ENCODE measurements at regions not wholly inside any gene's neighbourhood (a gene's known extent, or its start where the extent isn't known, plus 50 kb on each side); places are given as distances from the start of the nearest gene placed in this dataset.

DNA sequence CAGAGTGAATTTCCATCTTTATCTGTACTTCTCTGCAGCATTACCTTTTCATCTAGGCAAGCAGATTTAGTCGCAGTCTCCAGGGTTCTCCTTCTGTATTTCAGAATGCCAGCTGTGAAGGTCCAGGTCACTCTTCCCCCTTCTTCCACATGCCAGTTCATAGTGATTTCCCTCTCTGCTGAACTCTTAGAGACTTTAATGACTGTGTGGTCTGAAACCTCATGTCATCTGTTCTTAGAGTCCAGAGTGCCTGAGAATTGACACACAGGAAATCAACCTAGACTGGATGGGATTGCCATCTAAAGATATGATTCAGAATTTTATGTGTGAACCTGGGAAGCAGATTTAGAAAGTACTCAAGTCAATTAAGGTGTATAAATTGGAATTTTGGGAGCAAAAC, 248.1 kb downstream of the TPBG start:
- no peak overlapping the region for H3K4me3 ChIP-seq
- ATAC-seq (no peak), DNase-seq (no peak)
- no peaks in the 10 kb centered on the region for H3K27me3 ChIP-seq
- H3K27ac ChIP-seq: no peak overlapping the region
- H3K9me3 ChIP-seq: no peaks in the 10 kb centered on the region
- WGBS, 2 donors: 76 to 89% methylated on average over 1 of the region's 1 CpG
- no peaks in the 10 kb centered on the region for H3K4me1 ChIP-seq
- no peaks in the 10 kb centered on the region for H3K36me3 ChIP-seq
- intact Hi-C loops (cut with DNase I): no loop called here
- TF ChIP-seq, protein P1, sequence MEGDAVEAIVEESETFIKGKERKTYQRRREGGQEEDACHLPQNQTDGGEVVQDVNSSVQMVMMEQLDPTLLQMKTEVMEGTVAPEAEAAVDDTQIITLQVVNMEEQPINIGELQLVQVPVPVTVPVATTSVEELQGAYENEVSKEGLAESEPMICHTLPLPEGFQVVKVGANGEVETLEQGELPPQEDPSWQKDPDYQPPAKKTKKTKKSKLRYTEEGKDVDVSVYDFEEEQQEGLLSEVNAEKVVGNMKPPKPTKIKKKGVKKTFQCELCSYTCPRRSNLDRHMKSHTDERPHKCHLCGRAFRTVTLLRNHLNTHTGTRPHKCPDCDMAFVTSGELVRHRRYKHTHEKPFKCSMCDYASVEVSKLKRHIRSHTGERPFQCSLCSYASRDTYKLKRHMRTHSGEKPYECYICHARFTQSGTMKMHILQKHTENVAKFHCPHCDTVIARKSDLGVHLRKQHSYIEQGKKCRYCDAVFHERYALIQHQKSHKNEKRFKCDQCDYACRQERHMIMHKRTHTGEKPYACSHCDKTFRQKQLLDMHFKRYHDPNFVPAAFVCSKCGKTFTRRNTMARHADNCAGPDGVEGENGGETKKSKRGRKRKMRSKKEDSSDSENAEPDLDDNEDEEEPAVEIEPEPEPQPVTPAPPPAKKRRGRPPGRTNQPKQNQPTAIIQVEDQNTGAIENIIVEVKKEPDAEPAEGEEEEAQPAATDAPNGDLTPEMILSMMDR (IDR thresholded peaks at IDR 0.05): no peak

DNA sequence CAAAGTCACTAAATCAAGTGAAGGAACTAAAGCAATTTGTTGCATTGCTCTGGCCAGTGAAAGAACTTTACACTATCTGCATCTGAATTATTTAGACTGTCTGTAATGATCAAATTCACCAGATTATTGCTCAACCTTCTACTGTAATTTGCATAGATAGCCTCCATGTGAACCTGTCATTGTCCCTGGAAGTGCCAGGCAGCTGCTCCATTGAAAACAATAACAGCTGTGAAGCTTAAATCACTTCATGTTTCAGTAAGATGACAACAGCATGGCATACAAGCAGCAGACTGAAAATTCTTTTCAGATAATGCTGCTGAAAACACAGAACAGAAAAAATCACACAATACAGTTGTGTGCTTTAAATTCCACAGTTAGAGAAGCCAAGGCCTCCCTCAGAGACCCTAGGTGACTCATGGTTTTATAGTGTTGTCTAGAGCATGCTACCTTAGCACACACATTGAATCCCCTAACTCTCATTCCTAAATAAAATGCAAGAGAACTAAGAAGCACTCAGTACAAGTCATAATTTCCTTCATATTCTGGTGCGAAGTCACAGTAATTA, 248.9 kb downstream of the TPBG start:
- Histone ChIP-seq H3K27ac (no peak overlapping the region), H3K36me3 (no peaks in the 10 kb centered on the region), H3K4me1 (no peaks in the 10 kb centered on the region), H3K9me3 (no peaks in the 10 kb centered on the region), H3K4me3 (no peak overlapping the region), H3K27me3 (no peaks in the 10 kb centered on the region)
- intact Hi-C loops (cut with DNase I): no loop called here
- WGBS, 2 donors: 87 to 93% methylated on average over 1 of the region's 1 CpG
- DNase-seq (no peak), ATAC-seq (no peak)
- TF ChIP-seq, protein P1 (IDR thresholded peaks at IDR 0.05): no peak

DNA sequence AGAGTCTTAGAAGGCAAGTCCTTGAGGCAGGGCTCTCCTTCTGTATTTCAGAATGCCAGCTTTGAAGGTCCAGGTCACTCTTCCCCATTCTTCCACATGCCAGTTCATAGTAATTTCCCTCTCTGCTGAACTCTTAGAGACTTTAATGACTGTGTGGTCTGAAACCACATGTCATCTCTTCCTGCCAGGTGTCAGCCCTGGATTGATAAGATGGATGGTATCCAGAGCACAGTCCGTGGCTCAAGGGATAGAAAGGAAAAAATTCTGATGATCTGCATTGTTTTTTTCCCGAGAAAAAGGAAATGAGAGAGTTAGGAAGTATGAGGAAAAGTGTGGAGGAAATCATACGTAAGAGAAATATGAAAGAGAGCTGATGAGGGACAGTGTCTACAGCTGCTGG, 250.9 kb downstream of the TPBG start:
- Histone ChIP-seq H3K4me1 (no peaks in the 10 kb centered on the region), H3K27ac (no peak overlapping the region), H3K9me3 (no peaks in the 10 kb centered on the region), H3K4me3 (no peak overlapping the region), H3K27me3 (no peaks in the 10 kb centered on the region), H3K36me3 (no peaks in the 10 kb centered on the region)
- no peak for ATAC-seq
- 32 to 37% methylated on average over 3 of the region's 3 CpGs for WGBS, 2 donors
- intact Hi-C loops (cut with DNase I): no loop called here
- TF ChIP-seq, protein P1 (IDR thresholded peaks at IDR 0.05): no peak
- no peak for DNase-seq

DNA sequence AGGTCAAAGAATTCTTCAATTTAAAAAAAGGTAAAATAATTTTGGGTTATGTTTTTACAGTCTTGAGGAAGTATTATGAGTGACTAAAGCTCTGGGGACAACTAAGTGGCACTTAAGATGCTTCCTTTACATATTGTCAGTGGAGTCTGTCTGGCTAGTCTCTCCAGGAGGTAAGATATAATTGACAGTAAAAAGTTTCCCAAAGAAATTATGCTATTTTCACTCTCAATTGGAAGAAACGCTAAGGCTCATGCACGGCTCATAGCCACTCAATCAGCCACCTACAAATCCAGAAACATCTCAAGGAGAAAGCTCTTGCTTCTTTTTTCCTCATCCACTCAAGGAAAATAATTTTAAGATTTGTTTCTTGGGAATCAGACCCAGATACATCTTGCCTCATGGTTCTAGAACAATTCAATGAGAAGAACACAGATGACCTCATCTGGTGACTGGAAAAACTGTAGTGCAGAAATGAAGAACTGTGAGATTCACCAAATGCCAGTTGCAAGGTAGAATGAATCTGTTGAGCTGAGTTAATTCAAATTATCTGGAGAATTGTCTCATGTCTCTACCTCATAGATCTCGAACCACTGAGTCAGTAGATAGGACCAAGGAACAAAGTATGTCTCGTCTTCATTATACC, 252.9 kb downstream of the TPBG start:
- intact Hi-C loops (cut with DNase I): no loop called here
- no peak for DNase-seq
- no peak overlapping the region for H3K27ac ChIP-seq
- H3K4me1 ChIP-seq: no peaks in the 10 kb centered on the region
- no peaks in the 10 kb centered on the region for H3K9me3 ChIP-seq
- no peak overlapping the region for H3K4me3 ChIP-seq
- TF ChIP-seq, protein P1 (IDR thresholded peaks at IDR 0.05): peak in 2 of 9 donors; percentile 8 to 13
- H3K27me3 ChIP-seq: no peaks in the 10 kb centered on the region
- 73 to 78% methylated on average over 4 of the region's 4 CpGs for WGBS, 2 donors
- H3K36me3 ChIP-seq: no peaks in the 10 kb centered on the region
- ATAC-seq: no peak

Data from heart right ventricle (tissue), 16 donors.